ENCODE measurements at regions not wholly inside any gene's neighbourhood (a gene's known extent, or its start where the extent isn't known, plus 50 kb on each side); places are given as distances from the start of the nearest gene placed in this dataset.

DNA sequence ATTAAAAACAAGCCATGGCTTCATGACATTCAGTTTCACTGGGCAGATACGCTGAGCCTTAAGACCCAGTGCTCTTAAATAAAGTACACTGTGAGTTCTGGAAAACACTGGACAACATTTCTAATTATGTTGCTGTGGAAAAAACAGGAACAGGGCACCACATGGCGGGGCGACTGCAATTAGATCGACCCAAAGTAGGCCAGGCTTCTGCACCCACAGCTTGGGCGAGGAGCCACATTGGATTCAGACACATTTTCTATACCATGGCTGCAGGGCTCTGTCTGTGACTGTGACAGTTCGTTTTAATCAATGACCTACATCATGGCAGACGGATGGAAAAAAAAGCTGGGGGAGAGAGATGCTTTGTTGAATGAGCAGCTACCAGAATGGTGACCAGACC lies 227.2 kb upstream of the HS6ST1 start:
- H3K36me3 ChIP-seq (ENCODE audit: insufficient read depth, low read length): no peaks in the 10 kb centered on the region
- H3K9me3 ChIP-seq (ENCODE audit: low read depth, low read length): no peaks in the 10 kb centered on the region
- H3K4me3 ChIP-seq (ENCODE audit: insufficient read depth, low read length): no peak overlapping the region
- H3K4me2 ChIP-seq (ENCODE audit: insufficient read depth, low read length): no peak overlapping the region
- H3K27me3 ChIP-seq (ENCODE audit: insufficient read depth, low read length): no peaks in the 10 kb centered on the region
- H3K4me1 ChIP-seq (ENCODE audit: insufficient read depth, low read length): no peaks in the 10 kb centered on the region
- no peak overlapping the region for H3K27ac ChIP-seq (ENCODE audit: low read depth, low read length)
- no peaks in the 10 kb centered on the region for H4K20me1 ChIP-seq (ENCODE audit: insufficient read depth, low read length)
- no peak overlapping the region for H2AFZ ChIP-seq (ENCODE audit: low read length)
- no peaks in the 10 kb centered on the region for H3K79me2 ChIP-seq (ENCODE audit: insufficient read depth, low read length)
- TF ChIP-seq, protein P1, sequence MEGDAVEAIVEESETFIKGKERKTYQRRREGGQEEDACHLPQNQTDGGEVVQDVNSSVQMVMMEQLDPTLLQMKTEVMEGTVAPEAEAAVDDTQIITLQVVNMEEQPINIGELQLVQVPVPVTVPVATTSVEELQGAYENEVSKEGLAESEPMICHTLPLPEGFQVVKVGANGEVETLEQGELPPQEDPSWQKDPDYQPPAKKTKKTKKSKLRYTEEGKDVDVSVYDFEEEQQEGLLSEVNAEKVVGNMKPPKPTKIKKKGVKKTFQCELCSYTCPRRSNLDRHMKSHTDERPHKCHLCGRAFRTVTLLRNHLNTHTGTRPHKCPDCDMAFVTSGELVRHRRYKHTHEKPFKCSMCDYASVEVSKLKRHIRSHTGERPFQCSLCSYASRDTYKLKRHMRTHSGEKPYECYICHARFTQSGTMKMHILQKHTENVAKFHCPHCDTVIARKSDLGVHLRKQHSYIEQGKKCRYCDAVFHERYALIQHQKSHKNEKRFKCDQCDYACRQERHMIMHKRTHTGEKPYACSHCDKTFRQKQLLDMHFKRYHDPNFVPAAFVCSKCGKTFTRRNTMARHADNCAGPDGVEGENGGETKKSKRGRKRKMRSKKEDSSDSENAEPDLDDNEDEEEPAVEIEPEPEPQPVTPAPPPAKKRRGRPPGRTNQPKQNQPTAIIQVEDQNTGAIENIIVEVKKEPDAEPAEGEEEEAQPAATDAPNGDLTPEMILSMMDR (IDR thresholded peaks at IDR 0.05; ENCODE audit: extremely low read depth, low read depth, low read length): no peak
- no peak for DNase-seq (ENCODE audit: insufficient read length, low spot score, missing footprints)

DNA sequence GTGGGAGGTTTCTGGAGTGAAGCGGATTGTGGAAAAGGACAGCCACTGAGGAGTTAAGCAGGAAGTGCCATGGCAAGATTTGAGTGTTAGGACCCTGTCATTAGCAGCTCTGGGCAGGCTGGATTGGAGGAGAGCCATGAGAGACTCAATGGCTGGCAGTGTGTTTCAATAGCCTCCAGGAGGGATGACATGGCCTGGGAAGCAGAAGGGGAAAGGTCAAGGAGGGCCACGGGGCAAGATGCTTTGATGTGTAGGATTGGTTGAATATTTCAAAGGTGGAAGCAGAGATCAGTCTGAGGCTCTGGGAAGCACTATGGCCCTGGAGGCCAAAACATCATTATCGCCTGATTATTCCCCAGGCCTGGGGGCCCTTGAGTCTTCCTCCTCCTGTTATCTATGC lies 229.0 kb upstream of the HS6ST1 start:
- H2AFZ ChIP-seq (ENCODE audit: low read length): no peak overlapping the region
- H3K4me3 ChIP-seq (ENCODE audit: insufficient read depth, low read length): no peak overlapping the region
- TF ChIP-seq, protein P1 (IDR thresholded peaks at IDR 0.05; ENCODE audit: extremely low read depth, low read depth, low read length): no peak
- no peaks in the 10 kb centered on the region for H3K4me1 ChIP-seq (ENCODE audit: insufficient read depth, low read length)
- H3K4me2 ChIP-seq (ENCODE audit: insufficient read depth, low read length): no peak overlapping the region
- no peaks in the 10 kb centered on the region for H3K9me3 ChIP-seq (ENCODE audit: low read depth, low read length)
- no peak for DNase-seq (ENCODE audit: insufficient read length, low spot score, missing footprints)
- H3K79me2 ChIP-seq (ENCODE audit: insufficient read depth, low read length): no peaks in the 10 kb centered on the region
- no peak overlapping the region for H3K27ac ChIP-seq (ENCODE audit: low read depth, low read length)
- no peaks in the 10 kb centered on the region for H3K27me3 ChIP-seq (ENCODE audit: insufficient read depth, low read length)
- H4K20me1 ChIP-seq (ENCODE audit: insufficient read depth, low read length): no peaks in the 10 kb centered on the region
- H3K36me3 ChIP-seq (ENCODE audit: insufficient read depth, low read length): no peaks in the 10 kb centered on the region

DNA sequence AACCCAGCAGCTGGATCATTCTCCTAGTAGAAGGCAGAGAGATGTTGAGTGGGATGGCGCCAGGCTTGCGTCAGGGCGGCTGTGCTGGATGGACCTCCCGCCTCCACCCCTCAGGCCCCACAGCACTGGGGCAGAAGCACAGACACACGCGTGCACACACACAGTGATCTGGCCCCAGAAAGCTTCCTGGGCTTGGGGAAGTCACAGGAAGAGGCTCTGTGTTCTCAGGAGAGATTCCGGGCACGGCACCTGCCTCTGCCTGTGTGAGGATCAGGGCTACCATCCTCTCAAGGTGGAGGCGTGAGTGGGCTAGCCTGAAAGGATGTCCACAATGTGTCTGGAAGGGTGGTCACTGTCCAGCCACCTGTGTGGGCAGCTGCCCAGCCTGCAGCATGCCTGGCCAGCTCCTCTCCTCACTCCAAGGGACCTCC lies 229.8 kb upstream of the HS6ST1 start:
- no peak for DNase-seq (ENCODE audit: insufficient read length, low spot score, missing footprints)
- Histone ChIP-seq H3K27ac (ENCODE audit: low read depth, low read length) (no peak overlapping the region), H3K27me3 (ENCODE audit: insufficient read depth, low read length) (no peaks in the 10 kb centered on the region)

DNA sequence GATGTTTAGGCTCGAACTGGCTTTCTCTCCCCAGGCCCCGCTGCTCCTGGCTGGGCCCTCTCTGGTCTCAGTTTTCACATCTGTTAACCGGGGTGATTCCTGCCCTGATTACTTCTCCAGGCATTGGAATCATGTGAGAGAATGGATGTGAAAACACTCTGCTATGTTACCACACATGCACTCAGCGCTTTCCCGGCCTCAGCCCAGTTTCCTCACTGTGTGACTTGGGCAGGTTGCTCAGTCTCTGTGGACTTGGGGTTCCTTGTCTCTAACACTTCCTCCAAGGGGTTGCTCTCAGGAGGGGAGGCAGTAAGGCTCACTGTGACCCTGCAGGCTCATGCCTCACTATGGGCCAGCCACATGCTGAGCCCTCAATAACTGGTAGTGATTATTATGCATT lies 230.4 kb upstream of the HS6ST1 start:
- Histone ChIP-seq H3K9me3 (ENCODE audit: low read depth, low read length) (no peaks in the 10 kb centered on the region), H2AFZ (ENCODE audit: low read length) (no peak overlapping the region), H3K36me3 (ENCODE audit: insufficient read depth, low read length) (no peaks in the 10 kb centered on the region), H3K79me2 (ENCODE audit: insufficient read depth, low read length) (no peaks in the 10 kb centered on the region), H3K4me1 (ENCODE audit: insufficient read depth, low read length) (no peaks in the 10 kb centered on the region), H3K27ac (ENCODE audit: low read depth, low read length) (no peak overlapping the region), H3K27me3 (ENCODE audit: insufficient read depth, low read length) (no peaks in the 10 kb centered on the region), H4K20me1 (ENCODE audit: insufficient read depth, low read length) (no peaks in the 10 kb centered on the region), H3K4me2 (ENCODE audit: insufficient read depth, low read length) (no peak overlapping the region), H3K4me3 (ENCODE audit: insufficient read depth, low read length) (no peak overlapping the region)
- TF ChIP-seq, protein P1 (IDR thresholded peaks at IDR 0.05; ENCODE audit: extremely low read depth, low read depth, low read length): no peak
- no peak for DNase-seq (ENCODE audit: insufficient read length, low spot score, missing footprints)

More for the DNA sequence above, 229.8 kb upstream of the HS6ST1 start:
- no peaks in the 10 kb centered on the region for H4K20me1 ChIP-seq (ENCODE audit: insufficient read depth, low read length)
- H3K9me3 ChIP-seq (ENCODE audit: low read depth, low read length): no peaks in the 10 kb centered on the region
- H3K4me3 ChIP-seq (ENCODE audit: insufficient read depth, low read length): no peak overlapping the region
- TF ChIP-seq, protein P1 (IDR thresholded peaks at IDR 0.05; ENCODE audit: extremely low read depth, low read depth, low read length): no peak
- no peaks in the 10 kb centered on the region for H3K79me2 ChIP-seq (ENCODE audit: insufficient read depth, low read length)
- no peak overlapping the region for H3K4me2 ChIP-seq (ENCODE audit: insufficient read depth, low read length)
- H3K4me1 ChIP-seq (ENCODE audit: insufficient read depth, low read length): no peaks in the 10 kb centered on the region
- H3K36me3 ChIP-seq (ENCODE audit: insufficient read depth, low read length): no peaks in the 10 kb centered on the region
- H2AFZ ChIP-seq (ENCODE audit: low read length): no peak overlapping the region
